Muscle layer of duodenum (tissue), 2 donors: ENCODE measurements at regions not wholly inside any gene's neighbourhood (a gene's known extent, or its start where the extent isn't known, plus 50 kb on each side); places are given as distances from the start of the nearest gene placed in this dataset.

Experiments used
- H3K27ac ChIP-seq: one replicate; pipeline ENCODE4 v1.7.0; 2013; ENCODE audit warnings: mild to moderate bottlenecking, low read length
- H3K27me3 ChIP-seq: one replicate; pipeline ENCODE4 v1.7.0; 2013; ENCODE audit warnings: low read depth, mild to moderate bottlenecking, control low read depth, low read length
- H3K36me3 ChIP-seq, 2 donors: one replicate each; pipeline ENCODE4 v1.7.0; 2013; ENCODE audit warnings: low read length in 2 of 2, control low read depth in 1 of 2, mild to moderate bottlenecking in 1 of 2; ENCODE audit not compliant: insufficient read depth in 2 of 2, control insufficient read depth in 1 of 2
- H3K4me1 ChIP-seq, 2 donors: one replicate each; pipeline ENCODE4 v1.7.0; 2013; ENCODE audit warnings: low read length in 2 of 2, mild to moderate bottlenecking in 2 of 2, control low read depth in 1 of 2, moderate library complexity in 1 of 2; ENCODE audit not compliant: insufficient read depth in 2 of 2, control insufficient read depth in 1 of 2
- H3K4me3 ChIP-seq, 2 donors: one replicate each; pipeline ENCODE4 v1.7.0; 2013; ENCODE audit warnings: low read length in 2 of 2, low read depth in 1 of 2, mild to moderate bottlenecking in 1 of 2
- H3K9me3 ChIP-seq, 2 donors: one replicate each; pipeline ENCODE4 v1.7.0; 2013; ENCODE audit warnings: low read length in 2 of 2, control low read depth in 1 of 2, mild to moderate bottlenecking in 1 of 2; ENCODE audit not compliant: control insufficient read depth in 1 of 2
- donor health status: healthy.

DNA sequence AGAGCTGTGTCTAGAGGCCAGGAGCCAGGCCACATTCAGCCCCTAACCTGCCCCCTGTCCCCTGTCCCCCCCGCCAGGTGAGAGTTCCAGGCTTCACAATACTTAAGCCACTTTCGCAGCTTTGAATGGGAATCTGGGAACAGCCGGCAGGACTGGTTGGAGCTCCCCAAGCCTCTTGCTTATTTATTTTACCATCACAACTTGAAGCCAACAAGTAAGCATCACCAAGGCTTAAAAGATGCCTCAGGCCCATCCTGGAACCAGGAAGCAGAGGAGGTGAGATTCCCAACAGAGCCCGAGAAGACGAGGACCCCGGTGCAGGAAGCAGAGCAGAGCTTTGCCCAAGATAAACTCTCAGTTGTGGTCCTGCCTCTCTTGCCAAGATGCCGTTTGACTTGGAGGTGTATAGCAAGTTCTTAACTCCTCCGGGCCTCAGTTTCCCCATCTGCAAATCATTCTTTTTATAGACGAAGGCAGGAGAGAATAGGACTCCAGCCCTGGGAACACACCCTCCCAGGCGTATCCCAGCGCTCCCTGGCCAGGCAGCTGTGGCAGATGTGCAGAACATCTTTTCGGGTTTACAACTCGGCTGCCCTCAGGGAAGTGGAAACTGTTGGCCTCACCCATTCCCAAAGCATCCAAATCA is 66.8 kb upstream of the SLC25A33 start:
- Histone ChIP-seq H3K4me1 (peaks cover 0 to 4% of the 10 kb centered on the region in 2 donors), H3K9me3 (no peaks in the 10 kb centered on the region), H3K4me3 (no peak overlapping the region), H3K27me3 (no peaks in the 10 kb centered on the region), H3K27ac (no peak overlapping the region), H3K36me3 (no peaks in the 10 kb centered on the region)

DNA sequence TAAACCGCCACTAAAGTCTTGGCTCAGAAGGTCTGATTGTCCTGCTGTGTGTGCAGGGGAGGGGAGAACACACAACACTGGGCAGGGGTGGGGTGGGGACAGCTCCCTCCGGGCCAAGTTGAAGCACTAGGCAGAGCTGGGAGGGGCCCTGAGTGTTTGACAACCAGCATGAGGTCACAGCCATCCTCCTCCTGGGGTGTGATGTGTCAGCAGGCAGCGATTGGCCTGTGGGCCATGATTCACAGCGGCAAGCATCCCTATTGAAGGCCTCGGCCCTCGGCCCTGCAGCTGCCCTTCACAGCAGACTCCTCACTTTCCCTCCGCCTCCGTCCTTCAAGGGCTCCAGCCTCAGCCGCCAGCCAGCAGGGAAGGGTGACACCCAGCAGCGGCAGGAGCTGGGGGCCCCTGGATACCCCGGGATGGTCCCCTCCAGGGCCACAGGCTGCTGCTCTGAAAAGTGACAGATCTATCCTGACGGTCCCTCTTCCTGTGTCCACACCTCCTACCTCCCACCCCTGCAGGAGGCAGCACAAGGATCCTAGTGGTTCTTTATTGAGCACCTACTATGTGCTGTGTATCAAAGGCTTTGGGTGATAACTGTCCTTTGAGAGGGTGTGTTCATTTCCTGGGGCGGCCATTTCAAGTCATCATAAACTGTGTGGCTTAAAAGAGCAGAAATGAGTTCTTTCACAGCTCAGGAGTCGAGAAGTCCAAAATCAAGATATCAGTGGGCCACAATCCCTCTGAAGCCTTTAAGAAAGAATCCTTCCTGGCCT is 66.0 kb upstream of the SLC25A33 start:
- H3K36me3 ChIP-seq, result no peaks in the 10 kb centered on the region
- H3K27ac ChIP-seq, result no peak overlapping the region
- H3K4me3 ChIP-seq, result no peak overlapping the region

DNA sequence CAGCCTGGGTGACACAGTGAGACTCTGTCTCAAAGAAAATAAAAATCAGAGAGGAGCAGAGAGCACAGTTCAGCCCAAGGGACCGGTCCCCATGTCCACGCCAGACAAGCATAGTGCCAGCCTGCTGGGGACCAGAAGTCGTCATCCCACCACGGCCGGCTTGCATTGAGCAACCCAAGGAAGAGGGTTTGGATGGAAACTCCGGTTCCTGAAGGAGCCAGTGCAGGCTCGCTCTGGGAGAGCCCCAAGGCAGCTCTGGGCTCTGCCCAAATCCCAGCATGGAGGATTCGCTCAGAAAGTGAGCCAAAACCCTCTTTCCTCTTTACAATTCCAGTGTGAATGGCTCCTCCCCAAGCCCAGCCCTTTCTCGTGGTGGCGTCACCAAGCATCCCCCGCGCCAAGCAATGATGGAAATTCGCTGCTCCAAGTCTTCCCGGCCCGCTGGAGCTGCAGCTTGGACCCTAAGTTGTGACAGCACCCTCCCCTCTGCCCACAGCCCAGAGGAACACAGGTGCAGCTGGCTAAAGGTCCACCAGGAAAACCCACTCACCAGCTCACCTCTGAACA is 64.1 kb upstream of the SLC25A33 start:
- Histone ChIP-seq H3K27ac (no peak overlapping the region), H3K9me3 (no peaks in the 10 kb centered on the region), H3K27me3 (no peaks in the 10 kb centered on the region), H3K4me3 (no peak overlapping the region), H3K4me1 (no peaks in the 10 kb centered on the region), H3K36me3 (no peaks in the 10 kb centered on the region)

More for the DNA sequence above, 66.0 kb upstream of the SLC25A33 start:
- Histone ChIP-seq H3K9me3 (no peaks in the 10 kb centered on the region), H3K27me3 (no peaks in the 10 kb centered on the region), H3K4me1 (no peaks in the 10 kb centered on the region)

DNA sequence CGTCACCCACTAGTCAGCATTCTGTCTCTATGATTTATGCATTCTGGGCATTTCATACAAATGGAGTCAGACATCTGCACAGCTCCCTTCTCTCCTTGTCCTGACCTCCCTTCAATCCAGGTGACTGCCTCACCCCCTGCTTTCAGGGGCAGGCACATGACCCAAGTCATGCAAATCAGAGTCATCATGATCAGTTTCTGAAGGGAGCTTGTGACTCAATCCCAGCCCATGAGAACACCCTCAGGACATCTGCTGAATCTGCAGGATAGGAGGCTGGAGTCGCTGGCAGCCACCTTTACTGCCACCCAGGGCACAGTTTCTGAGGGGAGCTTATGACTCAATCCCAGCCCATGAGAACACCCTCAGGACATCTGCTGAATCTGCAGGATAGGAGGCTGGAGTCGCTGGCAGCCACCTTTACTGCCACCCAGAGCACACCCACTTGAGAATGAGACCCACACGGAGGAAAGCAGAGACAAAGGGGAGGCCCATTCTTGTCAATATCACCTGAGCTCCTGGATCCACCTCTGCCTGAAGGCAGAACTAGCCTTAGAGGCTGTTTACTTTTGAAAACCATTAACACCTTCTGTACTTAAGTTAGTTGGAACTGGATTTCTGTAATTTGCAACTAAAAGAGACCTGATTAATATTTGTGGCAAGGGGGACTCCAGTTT is 62.3 kb upstream of the SLC25A33 start:
- no peaks in the 10 kb centered on the region for H3K27me3 ChIP-seq
- H3K4me3 ChIP-seq, result no peak overlapping the region
- no peak overlapping the region for H3K27ac ChIP-seq
- no peaks in the 10 kb centered on the region for H3K9me3 ChIP-seq
- H3K36me3 ChIP-seq, result no peaks in the 10 kb centered on the region
- no peaks in the 10 kb centered on the region for H3K4me1 ChIP-seq

DNA sequence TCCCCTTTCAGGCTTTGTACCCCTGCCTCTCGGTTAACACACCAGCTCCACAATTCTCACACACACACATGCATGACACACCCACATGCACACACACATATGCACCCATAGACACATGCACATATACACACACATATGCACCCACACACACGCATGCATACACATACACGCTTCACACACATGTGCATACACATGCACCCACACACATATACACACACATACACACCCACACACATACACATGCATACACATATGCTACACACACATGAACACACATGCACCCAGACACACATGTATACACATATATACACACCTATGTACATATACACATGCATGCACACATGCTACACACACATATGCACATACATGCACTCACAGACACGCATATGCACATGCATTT is 61.7 kb upstream of the SLC25A33 start:
- no peaks in the 10 kb centered on the region for H3K4me1 ChIP-seq
- H3K36me3 ChIP-seq, result no peaks in the 10 kb centered on the region
- no peaks in the 10 kb centered on the region for H3K27me3 ChIP-seq
- H3K4me3 ChIP-seq, result no peak overlapping the region
- no peak overlapping the region for H3K27ac ChIP-seq
- H3K9me3 ChIP-seq, result no peaks in the 10 kb centered on the region

DNA sequence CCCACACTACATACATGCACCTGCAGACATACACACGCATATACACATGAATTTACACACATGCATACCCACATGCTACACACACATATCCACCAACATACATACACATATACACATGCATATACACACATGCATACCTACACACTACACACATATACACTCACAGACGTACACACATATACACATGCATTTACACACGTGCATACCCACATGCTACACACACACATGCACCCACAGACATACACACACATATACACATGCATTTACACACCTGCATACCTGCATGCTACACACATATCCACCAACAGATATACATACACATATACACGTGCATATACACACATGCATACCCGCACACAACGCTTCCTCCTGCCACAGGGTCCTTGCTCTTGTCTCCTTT is 61.2 kb upstream of the SLC25A33 start:
- H3K4me1 ChIP-seq, result no peaks in the 10 kb centered on the region
- H3K27me3 ChIP-seq, result no peaks in the 10 kb centered on the region
- H3K27ac ChIP-seq, result no peak overlapping the region
- H3K4me3 ChIP-seq, result no peak overlapping the region
- no peaks in the 10 kb centered on the region for H3K36me3 ChIP-seq
- no peaks in the 10 kb centered on the region for H3K9me3 ChIP-seq

DNA sequence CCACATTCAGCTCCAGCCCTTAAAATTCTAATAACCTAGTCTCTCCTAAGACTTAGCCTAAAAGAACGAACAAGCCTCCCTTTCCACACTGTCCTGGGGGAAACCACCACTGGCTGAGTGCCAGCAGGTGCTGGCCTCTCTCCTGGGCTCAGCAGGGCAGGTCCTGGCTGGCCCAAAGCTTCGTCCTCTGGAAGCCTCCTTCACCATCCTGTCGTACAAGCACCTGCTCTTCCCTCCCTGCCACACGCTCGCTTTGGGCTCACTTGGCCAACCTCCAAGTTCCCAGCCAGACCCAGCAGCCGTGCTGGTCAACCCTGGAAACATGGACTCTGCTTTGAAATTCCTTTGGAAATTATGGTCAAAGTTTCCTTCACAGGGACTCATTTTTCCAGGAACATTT is 58.2 kb upstream of the SLC25A33 start:
- Histone ChIP-seq H3K36me3 (no peaks in the 10 kb centered on the region), H3K9me3 (no peaks in the 10 kb centered on the region), H3K27ac (no peak overlapping the region), H3K4me1 (no peaks in the 10 kb centered on the region), H3K27me3 (no peaks in the 10 kb centered on the region), H3K4me3 (no peak overlapping the region)

DNA sequence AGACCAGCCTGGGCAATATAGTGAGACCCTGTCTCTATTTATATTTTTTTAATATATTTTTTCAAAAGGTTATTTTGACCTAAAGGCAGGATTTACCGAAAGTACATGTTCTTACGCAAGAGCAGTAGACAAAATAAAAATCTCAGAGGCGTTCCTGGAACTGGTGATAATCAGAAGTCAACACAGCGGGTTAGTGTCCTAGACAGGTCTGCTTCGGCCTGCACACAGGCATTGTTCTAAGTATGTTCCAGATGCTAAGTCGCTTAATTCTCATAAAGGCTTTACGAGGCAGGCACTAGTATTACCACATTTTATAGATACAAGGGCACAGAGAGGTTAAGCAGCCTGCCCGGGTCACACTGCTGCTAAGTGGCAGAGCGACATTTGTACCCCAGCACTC is 56.9 kb upstream of the SLC25A33 start:
- Histone ChIP-seq H3K9me3 (no peaks in the 10 kb centered on the region), H3K36me3 (no peaks in the 10 kb centered on the region), H3K4me1 (no peaks in the 10 kb centered on the region), H3K27me3 (no peaks in the 10 kb centered on the region), H3K4me3 (no peak overlapping the region), H3K27ac (no peak overlapping the region)

DNA sequence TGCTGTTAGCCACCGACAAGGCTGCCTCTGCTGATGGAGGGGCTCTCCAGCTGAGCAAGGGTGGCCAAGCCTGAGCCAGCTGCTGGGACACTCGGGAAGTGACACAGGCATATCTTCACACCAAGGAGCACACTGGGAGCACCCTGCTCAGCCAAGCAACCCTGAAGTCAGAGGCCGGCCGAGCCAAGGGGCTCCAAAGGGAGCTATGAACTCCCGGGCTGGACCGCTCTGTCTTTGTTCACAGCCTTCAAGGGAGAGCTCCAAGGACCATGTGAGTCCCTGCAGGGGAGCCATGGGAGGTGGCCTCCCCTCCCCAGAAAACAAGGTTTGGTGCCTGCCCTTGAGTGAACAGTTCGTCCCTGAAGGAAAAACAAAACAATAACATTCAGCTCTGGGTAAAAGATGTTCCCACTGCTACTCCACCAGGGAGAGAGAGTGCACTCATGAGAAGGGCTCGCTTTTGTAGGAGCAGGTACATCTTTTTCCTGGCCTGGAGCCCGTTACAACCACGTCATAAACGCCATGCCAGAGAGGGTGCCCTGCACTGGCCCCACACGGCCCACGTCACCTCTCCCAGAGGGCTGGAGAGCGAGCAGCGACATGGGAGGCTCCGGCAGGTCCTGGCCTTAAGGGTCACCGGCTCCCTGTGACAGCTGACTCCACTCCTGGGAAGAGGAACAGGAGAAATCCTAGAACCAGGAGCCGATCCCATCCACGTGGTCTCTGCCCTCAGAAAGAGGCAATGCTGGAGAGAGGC is 56.3 kb upstream of the SLC25A33 start:
- Histone ChIP-seq H3K27ac (no peak overlapping the region), H3K4me1 (no peaks in the 10 kb centered on the region), H3K9me3 (no peaks in the 10 kb centered on the region), H3K4me3 (no peak overlapping the region), H3K36me3 (no peaks in the 10 kb centered on the region), H3K27me3 (no peaks in the 10 kb centered on the region)

DNA sequence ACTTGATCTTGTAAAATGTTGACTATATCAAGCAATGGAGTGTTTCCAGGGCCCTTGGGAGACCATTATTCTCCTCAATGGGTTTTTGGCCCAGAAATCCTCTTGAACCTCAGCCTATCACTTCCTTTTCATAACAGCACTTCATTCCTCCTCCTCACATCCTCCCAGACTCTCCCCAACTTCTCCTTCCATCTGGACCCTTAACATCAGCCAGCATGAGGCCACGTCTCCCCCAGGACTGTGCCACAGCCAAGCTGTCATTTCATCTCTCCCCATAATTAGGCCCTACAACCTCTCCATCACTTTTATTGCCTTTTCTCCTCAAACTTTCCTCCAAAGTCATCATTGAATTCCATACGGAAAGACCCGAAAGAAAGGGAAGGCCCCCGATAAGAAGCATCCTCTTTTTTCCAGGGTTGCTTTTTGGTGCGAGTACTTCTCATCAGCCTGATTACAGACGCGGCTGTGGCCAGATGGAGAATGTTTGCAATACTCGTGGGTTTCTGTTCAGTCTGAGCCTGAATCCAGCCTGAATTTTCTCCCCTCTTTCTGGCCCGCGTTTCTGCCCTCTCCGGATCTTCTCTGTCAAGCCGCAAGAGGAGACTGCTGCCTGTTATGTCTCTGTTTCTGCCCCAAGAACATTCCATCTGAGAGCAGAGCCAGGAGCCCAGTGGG is 52.7 kb upstream of the SLC25A33 start:
- no peaks in the 10 kb centered on the region for H3K9me3 ChIP-seq
- H3K36me3 ChIP-seq, result no peaks in the 10 kb centered on the region
- H3K4me1 ChIP-seq, result no peaks in the 10 kb centered on the region
- no peak overlapping the region for H3K27ac ChIP-seq
- H3K4me3 ChIP-seq, result no peak overlapping the region
- no peaks in the 10 kb centered on the region for H3K27me3 ChIP-seq
